Esophagus (tissue), 2 donors: ENCODE measurements at regions not wholly inside any gene's neighbourhood (a gene's known extent, or its start where the extent isn't known, plus 50 kb on each side); places are given as distances from the start of the nearest gene placed in this dataset.
A peak's percentile ranks its signal among the peaks of the same experiment; 100 is the strongest.

ENCODE experiments used
- H3K27ac ChIP-seq, 2 donors: one replicate each; pipeline ENCODE4 v1.5.1; 2013; ENCODE audit warnings: low read depth in 2 of 2, mild to moderate bottlenecking in 2 of 2, inconsistent platforms in 1 of 2, low read length in 1 of 2, moderate library complexity in 1 of 2
- H3K27me3 ChIP-seq, 2 donors: one replicate each; pipeline ENCODE4 v1.6.1; 2013; ENCODE audit warnings: low read length in 2 of 2, control low read depth in 1 of 2, mild to moderate bottlenecking in 1 of 2; ENCODE audit not compliant: insufficient read depth in 2 of 2, control insufficient read depth in 1 of 2
- H3K36me3 ChIP-seq, 2 donors: one replicate each; pipeline ENCODE4 v1.6.1; 2013; ENCODE audit warnings: low read length in 1 of 2; ENCODE audit not compliant: control insufficient read depth in 2 of 2, insufficient read depth in 2 of 2
- H3K4me1 ChIP-seq, 2 donors: one replicate each; pipeline ENCODE4 v1.6.1; 2013; ENCODE audit warnings: low read length in 1 of 2; ENCODE audit not compliant: control insufficient read depth in 2 of 2, insufficient read depth in 2 of 2
- H3K4me3 ChIP-seq, 2 donors: one replicate each; pipeline ENCODE4 v1.5.1; 2013; ENCODE audit warnings: low read length in 2 of 2, mild to moderate bottlenecking in 2 of 2, low read depth in 1 of 2, moderate library complexity in 1 of 2
- H3K9me3 ChIP-seq, 2 donors: one replicate each; pipeline ENCODE4 v1.6.1; 2013; ENCODE audit warnings: mild to moderate bottlenecking in 2 of 2, low read depth in 1 of 2, low read length in 1 of 2, moderate library complexity in 1 of 2; ENCODE audit not compliant: control insufficient read depth in 2 of 2, insufficient read depth in 1 of 2
- WGBS, 2 donors: extraction: QIAGEN DNeasy Blood & Tissue Kit; methylation state at CpG; one replicate each; pipeline ENCODE4 v1.1.7; 2013; 5-methylcytosine and 5-hydroxymethylcytosine counted together
- donor health status: healthy with polysubstance abuse.
- donor health status: Bipolar disorder and iron deficiency.

- Histone ChIP-seq H3K4me1 (peaks cover 3 to 9% of the 10 kb centered on the region in 2 donors), H3K36me3 (no peaks in the 10 kb centered on the region), H3K4me3 (no peak overlapping the region), H3K9me3 (no peaks in the 10 kb centered on the region), H3K27me3 (no peaks in the 10 kb centered on the region), H3K27ac (no peak overlapping the region)
- 77 to 82% methylated on average over 16 of the region's 16 CpGs for WGBS, 2 donors
Measured at GRCh38 chr1:5495596-5496410, 496.4 kb downstream of the NPHP4 start.

- Histone ChIP-seq H3K27ac (no peak overlapping the region), H3K27me3 (no peaks in the 10 kb centered on the region), H3K4me1 (peaks cover 3 to 9% of the 10 kb centered on the region in 2 donors), H3K36me3 (no peaks in the 10 kb centered on the region), H3K9me3 (no peaks in the 10 kb centered on the region), H3K4me3 (no peak overlapping the region)
- 34 to 39% methylated on average over 7 of the region's 7 CpGs for WGBS, 2 donors
Measured at GRCh38 chr1:5494518-5494917, 497.7 kb downstream of the NPHP4 start.

GRCh38 chr1:5493851-5494311 lies 498.3 kb downstream of the NPHP4 start:
- no peak overlapping the region for H3K4me3 ChIP-seq
- no peak overlapping the region for H3K27ac ChIP-seq
- H3K27me3 ChIP-seq = no peaks in the 10 kb centered on the region
- H3K4me1 ChIP-seq = peaks cover 3 to 9% of the 10 kb centered on the region in 2 donors
- no peaks in the 10 kb centered on the region for H3K9me3 ChIP-seq
- WGBS, 2 donors = 26 to 32% methylated on average over 9 of the region's 9 CpGs
- H3K36me3 ChIP-seq = no peaks in the 10 kb centered on the region

- WGBS, 2 donors = 54 to 56% methylated on average over 4 of the region's 4 CpGs
- H3K4me3 ChIP-seq = no peak overlapping the region
- no peak overlapping the region for H3K27ac ChIP-seq
- no peaks in the 10 kb centered on the region for H3K9me3 ChIP-seq
- peaks cover 3 to 9% of the 10 kb centered on the region in 2 donors for H3K4me1 ChIP-seq
- no peaks in the 10 kb centered on the region for H3K36me3 ChIP-seq
- H3K27me3 ChIP-seq = no peaks in the 10 kb centered on the region
Measured at GRCh38 chr1:5493275-5493674, 498.9 kb downstream of the NPHP4 start.

GRCh38 chr1:5492846-5493245 lies 499.4 kb downstream of the NPHP4 start:
- Histone ChIP-seq H3K4me1 (peaks cover 3 to 8% of the 10 kb centered on the region in 2 donors), H3K9me3 (peaks cover 0 to under 1% of the 10 kb centered on the region in 2 donors), H3K36me3 (no peaks in the 10 kb centered on the region), H3K27me3 (no peaks in the 10 kb centered on the region), H3K4me3 (no peak overlapping the region), H3K27ac (no peak overlapping the region)
- WGBS, 2 donors = 57 to 71% methylated on average over 4 of the region's 4 CpGs

- Histone ChIP-seq H3K27me3 (no peaks in the 10 kb centered on the region), H3K4me3 (no peak overlapping the region), H3K27ac (no peak overlapping the region), H3K36me3 (no peaks in the 10 kb centered on the region), H3K9me3 (peaks cover 0 to 2% of the 10 kb centered on the region in 2 donors), H3K4me1 (peaks cover 0 to 3% of the 10 kb centered on the region in 2 donors)
- WGBS, 2 donors = 44 to 47% methylated on average over 9 of the region's 9 CpGs
Measured at GRCh38 chr1:5491207-5491904, 500.9 kb downstream of the NPHP4 start.

GRCh38 chr1:5490635-5491034 lies 501.6 kb downstream of the NPHP4 start:
- H3K27ac ChIP-seq = peak overlapping the region in 1 of 2 donors; percentile 15
- no peak overlapping the region for H3K4me3 ChIP-seq
- no peaks in the 10 kb centered on the region for H3K36me3 ChIP-seq
- 22 to 40% methylated on average over 12 of the region's 12 CpGs for WGBS, 2 donors
- no peaks in the 10 kb centered on the region for H3K27me3 ChIP-seq
- peaks cover 0 to 2% of the 10 kb centered on the region in 2 donors for H3K9me3 ChIP-seq
- peaks cover 0 to 3% of the 10 kb centered on the region in 2 donors for H3K4me1 ChIP-seq

GRCh38 chr1:5488448-5488847 lies 503.8 kb downstream of the NPHP4 start:
- H3K9me3 ChIP-seq = peaks cover 0 to 3% of the 10 kb centered on the region in 2 donors
- no peaks in the 10 kb centered on the region for H3K27me3 ChIP-seq
- no peak overlapping the region for H3K27ac ChIP-seq
- 88 to 94% methylated on average over 1 of the region's 1 CpG for WGBS, 2 donors
- H3K4me1 ChIP-seq = peaks cover 0 to 3% of the 10 kb centered on the region in 2 donors
- no peaks in the 10 kb centered on the region for H3K36me3 ChIP-seq
- H3K4me3 ChIP-seq = no peak overlapping the region

- H3K9me3 ChIP-seq = peaks cover 0 to 3% of the 10 kb centered on the region in 2 donors
- H3K4me1 ChIP-seq = peaks cover 0 to 2% of the 10 kb centered on the region in 2 donors
- H3K4me3 ChIP-seq = no peak overlapping the region
- WGBS, 2 donors = 49 to 70% methylated on average over 7 of the region's 7 CpGs
- H3K27me3 ChIP-seq = peaks cover 0 to 3% of the 10 kb centered on the region in 2 donors
- H3K27ac ChIP-seq = no peak overlapping the region
- H3K36me3 ChIP-seq = no peaks in the 10 kb centered on the region
Measured at GRCh38 chr1:5485968-5486696, 506.1 kb downstream of the NPHP4 start.
